SU-DHL-6 (cell line): ENCODE measurements at regions not wholly inside any gene's neighbourhood (a gene's known extent, or its start where the extent isn't known, plus 50 kb on each side); places are given as distances from the start of the nearest gene placed in this dataset.
"Not testable (repeated sequence)": the region's sequence is repeated elsewhere in the genome, so short reads cannot be mapped to it uniquely, and the experiment has no call there.

Experiments used
- H2AFZ ChIP-seq: fragments of 200-600 bp; sonication (generic); 2 replicates; pipeline ENCODE4 v1.6.1; 2014; ENCODE audit warnings: low read depth, mild to moderate bottlenecking, moderate library complexity, mixed read lengths, antibody characterized with exemption, low read length; ENCODE audit not compliant: severe bottlenecking
- H3F3A ChIP-seq: fragments of 200-600 bp; shearing (Covaris generic); 2 replicates; pipeline ENCODE4 v1.6.0; 2016; ENCODE audit warnings: antibody characterized with exemption, mild to moderate bottlenecking; ENCODE audit not compliant: insufficient read depth
- H3K27ac ChIP-seq: fragments of 200-600 bp; sonication (generic); 2 replicates; pipeline ENCODE4 v1.5.1; 2016; ENCODE audit warnings: low read depth, mild to moderate bottlenecking, low read length, moderate library complexity, mixed read lengths
- H3K27me3 ChIP-seq: fragments of 200-600 bp; sonication (generic), shearing (Covaris generic); 2 replicates; pipeline ENCODE4 v1.6.0; 2014; ENCODE audit warnings: mild to moderate bottlenecking, low read length
- H3K36me3 ChIP-seq: fragments of 200-600 bp; sonication (generic); 2 replicates; pipeline ENCODE4 v1.6.1; 2014; ENCODE audit warnings: mild to moderate bottlenecking, low read length, mixed read lengths
- H3K4me2 ChIP-seq: fragments of 300-600, 200-600 bp; shearing (Covaris generic), sonication (generic); 2 replicates; pipeline ENCODE4 v1.6.0; 2014; ENCODE audit warnings: low read length, low read depth, mild to moderate bottlenecking; ENCODE audit not compliant: poor library complexity, severe bottlenecking
- H3K4me3 ChIP-seq: fragments of 200-600 bp; sonication (generic); 2 replicates; pipeline ENCODE4 v1.5.1; 2014; ENCODE audit warnings: antibody characterized with exemption, low read length, mild to moderate bottlenecking, mixed read lengths; ENCODE audit not compliant: insufficient read depth, poor library complexity, severe bottlenecking
- H3K79me2 ChIP-seq: fragments of 200-600 bp; sonication (generic); 2 replicates; pipeline ENCODE4 v1.6.1; 2014; ENCODE audit warnings: mild to moderate bottlenecking, low read length, moderate library complexity; ENCODE audit not compliant: insufficient read depth
- H3K9ac ChIP-seq: fragments of 200-600 bp; sonication (generic); 2 replicates; pipeline ENCODE4 v1.7.0; 2014; ENCODE audit warnings: mild to moderate bottlenecking, low read length
- H3K9me2 ChIP-seq: fragments of 200-600 bp; sonication (generic); replicated peaks from 2 replicates; pipeline ENCODE4 v1.6.1; 2014; ENCODE audit warnings: low read length; ENCODE audit not compliant: insufficient read depth
- H3K9me3 ChIP-seq: fragments of 200-600 bp; sonication (generic); 2 replicates; pipeline ENCODE4 v1.6.1; 2014; ENCODE audit warnings: low read length, mixed read lengths; ENCODE audit not compliant: insufficient read depth
- H4K20me1 ChIP-seq: fragments of 200-600 bp; sonication (generic); 2 replicates; pipeline ENCODE4 v1.6.1; 2014; ENCODE audit warnings: low read depth, mild to moderate bottlenecking, antibody characterized with exemption, low read length, moderate library complexity, mixed read lengths
- EZH2phosphoT487 ChIP-seq: fragments of 200-600 bp; sonication (generic), shearing (Covaris generic); conservative IDR thresholded peaks from 2 replicates; pipeline ENCODE4 v1.6.1; 2018; ENCODE audit warnings: mild to moderate bottlenecking, antibody characterized with exemption, low read length, moderate library complexity, mixed read lengths
- TF ChIP-seq, protein P1 (sequence below): fragments of 200-600 bp; sonication (generic); IDR thresholded peaks from one replicate; pipeline ENCODE4 v1.5.1; 2017; ENCODE audit warnings: antibody characterized with exemption, mild to moderate bottlenecking, low read length, moderate library complexity; ENCODE audit not compliant: insufficient read depth, poor library complexity, severe bottlenecking

DNA sequence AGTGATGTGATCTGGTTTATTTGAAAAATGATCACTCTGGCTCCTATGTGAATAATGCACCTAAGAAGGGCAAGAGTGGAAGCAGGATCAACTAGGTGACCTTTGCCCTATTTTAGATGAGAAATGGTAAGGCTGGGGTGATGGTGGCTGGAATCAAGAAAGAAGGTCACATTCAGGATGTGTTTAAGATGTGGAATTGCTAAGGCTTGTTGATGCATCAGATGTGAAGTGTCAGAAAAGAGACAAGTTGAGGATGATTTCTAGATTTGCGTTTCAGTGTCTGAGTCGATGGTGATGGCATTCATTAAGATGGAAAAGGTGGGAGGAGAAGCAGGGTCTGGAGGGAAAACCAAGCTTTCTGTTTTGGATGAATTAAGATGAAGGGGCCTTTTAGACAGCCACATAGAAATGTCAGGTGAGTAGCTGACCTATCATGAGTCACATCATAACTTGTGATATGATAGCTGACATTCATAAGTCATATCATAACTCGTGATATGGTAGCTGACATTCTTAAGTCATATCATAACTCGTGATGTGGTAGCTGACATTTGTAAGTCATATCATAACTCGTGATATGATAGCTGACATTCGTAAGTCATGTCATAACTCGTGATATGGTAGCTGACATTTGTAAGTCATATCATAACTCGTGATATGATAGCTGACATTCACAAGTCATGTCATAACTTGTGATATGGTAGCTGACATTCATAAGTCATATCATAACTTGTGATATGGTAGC lies 101.2 kb upstream of the SEC11C start:
- TF ChIP-seq, protein P1, sequence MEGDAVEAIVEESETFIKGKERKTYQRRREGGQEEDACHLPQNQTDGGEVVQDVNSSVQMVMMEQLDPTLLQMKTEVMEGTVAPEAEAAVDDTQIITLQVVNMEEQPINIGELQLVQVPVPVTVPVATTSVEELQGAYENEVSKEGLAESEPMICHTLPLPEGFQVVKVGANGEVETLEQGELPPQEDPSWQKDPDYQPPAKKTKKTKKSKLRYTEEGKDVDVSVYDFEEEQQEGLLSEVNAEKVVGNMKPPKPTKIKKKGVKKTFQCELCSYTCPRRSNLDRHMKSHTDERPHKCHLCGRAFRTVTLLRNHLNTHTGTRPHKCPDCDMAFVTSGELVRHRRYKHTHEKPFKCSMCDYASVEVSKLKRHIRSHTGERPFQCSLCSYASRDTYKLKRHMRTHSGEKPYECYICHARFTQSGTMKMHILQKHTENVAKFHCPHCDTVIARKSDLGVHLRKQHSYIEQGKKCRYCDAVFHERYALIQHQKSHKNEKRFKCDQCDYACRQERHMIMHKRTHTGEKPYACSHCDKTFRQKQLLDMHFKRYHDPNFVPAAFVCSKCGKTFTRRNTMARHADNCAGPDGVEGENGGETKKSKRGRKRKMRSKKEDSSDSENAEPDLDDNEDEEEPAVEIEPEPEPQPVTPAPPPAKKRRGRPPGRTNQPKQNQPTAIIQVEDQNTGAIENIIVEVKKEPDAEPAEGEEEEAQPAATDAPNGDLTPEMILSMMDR = no peak
- H3K27ac ChIP-seq = no peak overlapping the region
- no peaks in the 10 kb centered on the region for H3F3A ChIP-seq

DNA sequence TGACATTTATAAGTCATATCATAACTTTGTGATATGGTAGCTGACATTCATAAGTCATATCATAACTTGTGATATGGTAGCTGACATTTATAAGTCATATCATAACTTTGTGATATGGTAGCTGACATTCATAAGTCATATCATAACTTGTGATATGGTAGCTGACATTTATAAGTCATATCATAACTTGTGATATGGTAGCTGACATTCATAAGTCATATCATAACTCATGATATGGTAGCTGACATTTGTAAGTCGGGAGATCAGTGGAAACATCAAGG lies 100.7 kb upstream of the SEC11C start:
- H3K79me2 ChIP-seq, H3K27ac ChIP-seq, H3K9me2 ChIP-seq, H3K4me2 ChIP-seq, H3F3A ChIP-seq, H3K27me3 ChIP-seq, H3K36me3 ChIP-seq, H2AFZ ChIP-seq, H3K4me3 ChIP-seq, H4K20me1 ChIP-seq, H3K9me3 ChIP-seq, H3K9ac ChIP-seq: not testable (repeated sequence)

More for the DNA sequence above, 101.2 kb upstream of the SEC11C start:
- Histone ChIP-seq H3K27me3 (no peaks in the 10 kb centered on the region), H3K4me2 (no peak overlapping the region), H3K79me2 (no peaks in the 10 kb centered on the region), H3K4me3 (no peak overlapping the region), H3K9ac (no peak overlapping the region), H4K20me1 (no peaks in the 10 kb centered on the region), H3K9me3 (no peaks in the 10 kb centered on the region), H3K9me2 (no peaks in the 10 kb centered on the region), H3K36me3 (no peaks in the 10 kb centered on the region), H2AFZ (no peak overlapping the region)

DNA sequence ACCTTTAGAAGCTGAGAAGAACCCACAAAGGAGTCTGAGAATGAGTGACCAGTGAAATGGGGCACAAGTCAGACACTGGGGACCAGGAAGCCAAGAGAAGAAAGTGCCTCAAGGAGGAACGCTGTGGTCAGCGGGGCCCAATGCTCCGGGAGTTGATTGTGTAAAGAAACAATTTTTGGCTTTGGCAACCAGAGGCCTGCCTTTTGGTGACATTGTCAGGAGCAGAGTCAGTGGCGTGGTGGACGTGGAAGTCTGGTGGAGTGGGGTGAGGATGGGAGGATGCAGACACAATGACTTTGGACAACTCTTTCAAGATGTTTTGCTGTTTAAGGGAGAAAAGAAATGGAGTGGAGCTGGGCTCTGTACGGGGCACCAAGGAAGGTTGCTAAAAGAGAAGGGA lies 100.2 kb upstream of the SEC11C start:
- H3K27ac ChIP-seq = no peak overlapping the region

DNA sequence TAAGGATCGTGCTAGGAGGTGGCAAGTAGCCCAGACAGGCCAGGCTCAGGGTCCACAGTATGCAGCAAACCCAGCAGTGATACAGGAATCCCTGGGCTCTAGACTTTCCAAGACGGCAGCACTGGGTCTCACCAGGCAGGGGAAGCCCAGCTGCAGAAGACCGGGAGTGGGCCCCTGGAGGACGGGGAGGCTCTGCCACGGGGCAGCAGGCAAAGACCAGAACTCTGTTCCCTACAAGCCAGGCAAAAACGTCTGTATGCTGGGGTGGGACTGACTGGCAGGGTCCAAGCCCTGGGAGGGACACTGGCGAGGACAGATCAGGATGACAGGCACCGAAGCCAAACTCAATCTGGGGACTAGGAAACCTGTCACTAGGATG lies 98.9 kb upstream of the SEC11C start:
- H3K79me2 ChIP-seq = no peaks in the 10 kb centered on the region
- H3F3A ChIP-seq = no peaks in the 10 kb centered on the region
- no peaks in the 10 kb centered on the region for H3K9me3 ChIP-seq
- no peak overlapping the region for H3K27ac ChIP-seq
- no peaks in the 10 kb centered on the region for H3K36me3 ChIP-seq
- no peaks in the 10 kb centered on the region for H4K20me1 ChIP-seq
- H3K27me3 ChIP-seq = no peaks in the 10 kb centered on the region
- H3K4me2 ChIP-seq = no peak overlapping the region
- H3K4me3 ChIP-seq = no peak overlapping the region
- TF ChIP-seq EZH2phosphoT487 = no peak
- TF ChIP-seq, protein P1 = no peak
- H3K9me2 ChIP-seq = no peaks in the 10 kb centered on the region
- no peak overlapping the region for H2AFZ ChIP-seq
- H3K9ac ChIP-seq = no peak overlapping the region

More for the DNA sequence above, 100.2 kb upstream of the SEC11C start:
- no peaks in the 10 kb centered on the region for H3K9me3 ChIP-seq
- no peaks in the 10 kb centered on the region for H3K36me3 ChIP-seq
- no peak overlapping the region for H3K9ac ChIP-seq
- no peaks in the 10 kb centered on the region for H3F3A ChIP-seq
- H3K27me3 ChIP-seq = no peaks in the 10 kb centered on the region
- no peaks in the 10 kb centered on the region for H4K20me1 ChIP-seq
- no peak overlapping the region for H3K4me2 ChIP-seq
- H3K9me2 ChIP-seq = no peaks in the 10 kb centered on the region
- TF ChIP-seq, protein P1 = no peak
- TF ChIP-seq EZH2phosphoT487 = no peak
- H3K4me3 ChIP-seq = no peak overlapping the region
- no peak overlapping the region for H2AFZ ChIP-seq
- H3K79me2 ChIP-seq = no peaks in the 10 kb centered on the region
